Spleen (tissue), 7 donors: ENCODE measurements at regions not wholly inside any gene's neighbourhood (a gene's known extent, or its start where the extent isn't known, plus 50 kb on each side); places are given as distances from the start of the nearest gene placed in this dataset.

ENCODE experiments used
- CTCF ChIP-seq, 11 experiments: fragments of 200-600 bp in 7 of 11; fragments of 450-650 bp in 4 of 11; sonication (generic) in 4 of 11; IDR thresholded peaks in 8 of 11; conservative IDR thresholded peaks in 3 of 11; 1 replicate in 7 of 11; 2 replicates in 4 of 11; pipeline versions ENCODE4 v1.4.0 to v1.8.0; 2016 to 2021; ENCODE audit warnings: antibody characterized with exemption in 11 of 11, inconsistent platforms in 4 of 11, mild to moderate bottlenecking in 1 of 11
- POLR2A ChIP-seq, 3 donors: fragments of 450-650 bp; IDR thresholded peaks; one replicate each; pipeline ENCODE4 v1.5.1; 2017; ENCODE audit warnings: antibody characterized with exemption in 3 of 3, mild to moderate bottlenecking in 1 of 3
- donor health status: DM: no; HTN: no; CAD: no; lungs with moderate emphysema.
- donor health status: DM: no; HTN: no; CAD: no.
- donor health status: DM: no; HTN: no; CAD: no.

- TF ChIP-seq POLR2A (IDR thresholded peaks at IDR 0.05): no peak
- no peak for TF ChIP-seq CTCF (IDR thresholded peaks at IDR 0.05 in 8 of 11, conservative IDR thresholded peaks at IDR 0.05 in 3 of 11)
Measured at GRCh38 chr6:79789896-79790295, 157.5 kb downstream of the ELOVL4 start.
